Uterus (tissue), 2 donors: ENCODE measurements at regions not wholly inside any gene's neighbourhood (a gene's known extent, or its start where the extent isn't known, plus 50 kb on each side); places are given as distances from the start of the nearest gene placed in this dataset.

Experiments
- POLR2A ChIP-seq, 2 donors: fragments of 450-650 bp; IDR thresholded peaks; one replicate each; pipeline ENCODE4 v1.6.1; 2016; ENCODE audit warnings: antibody characterized with exemption in 2 of 2, mild to moderate bottlenecking in 1 of 2, moderate library complexity in 1 of 2
- TF ChIP-seq, protein P1 (sequence below), 4 experiments: fragments of 200-600 bp in 2 of 4; fragments of 450-650 bp in 2 of 4; sonication (generic) in 2 of 4; IDR thresholded peaks; one replicate each; pipeline ENCODE4 v1.5.1; 2016 to 2019; ENCODE audit warnings: antibody characterized with exemption in 4 of 4, mild to moderate bottlenecking in 2 of 4, moderate library complexity in 1 of 4

GRCh38 chr9:71218774-71219173, 97.4 kb upstream of the TRPM3 start:
- no peak for TF ChIP-seq POLR2A (IDR thresholded peaks at IDR 0.05)
- TF ChIP-seq, protein P1, sequence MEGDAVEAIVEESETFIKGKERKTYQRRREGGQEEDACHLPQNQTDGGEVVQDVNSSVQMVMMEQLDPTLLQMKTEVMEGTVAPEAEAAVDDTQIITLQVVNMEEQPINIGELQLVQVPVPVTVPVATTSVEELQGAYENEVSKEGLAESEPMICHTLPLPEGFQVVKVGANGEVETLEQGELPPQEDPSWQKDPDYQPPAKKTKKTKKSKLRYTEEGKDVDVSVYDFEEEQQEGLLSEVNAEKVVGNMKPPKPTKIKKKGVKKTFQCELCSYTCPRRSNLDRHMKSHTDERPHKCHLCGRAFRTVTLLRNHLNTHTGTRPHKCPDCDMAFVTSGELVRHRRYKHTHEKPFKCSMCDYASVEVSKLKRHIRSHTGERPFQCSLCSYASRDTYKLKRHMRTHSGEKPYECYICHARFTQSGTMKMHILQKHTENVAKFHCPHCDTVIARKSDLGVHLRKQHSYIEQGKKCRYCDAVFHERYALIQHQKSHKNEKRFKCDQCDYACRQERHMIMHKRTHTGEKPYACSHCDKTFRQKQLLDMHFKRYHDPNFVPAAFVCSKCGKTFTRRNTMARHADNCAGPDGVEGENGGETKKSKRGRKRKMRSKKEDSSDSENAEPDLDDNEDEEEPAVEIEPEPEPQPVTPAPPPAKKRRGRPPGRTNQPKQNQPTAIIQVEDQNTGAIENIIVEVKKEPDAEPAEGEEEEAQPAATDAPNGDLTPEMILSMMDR (IDR thresholded peaks at IDR 0.05) = no peak
